Heart left ventricle (tissue), 16 donors: ENCODE measurements at regions not wholly inside any gene's neighbourhood (a gene's known extent, or its start where the extent isn't known, plus 50 kb on each side); places are given as distances from the start of the nearest gene placed in this dataset.

ENCODE experiments used
- ATAC-seq, 4 donors: fragments of 200-7000 bp; cut with Tn5 transposase; one replicate each; pipeline ENCODE4 v1.9.1; 2020 to 2022; ENCODE audit warnings: moderate library complexity in 4 of 4, mild to moderate bottlenecking in 3 of 4, moderate number of reproducible peaks in 1 of 4
- DNase-seq, 5 donors: peaks; one replicate each; pipeline ENCODE4 v3.0.0-alpha.2; 2020
- H3K27ac ChIP-seq, 12 donors: fragments of 200-600 bp; sonication (generic) in 4 of 12; one replicate each; pipeline versions ENCODE4 v1.5.0 to v1.8.0; 2016 to 2022; ENCODE audit warnings: mild to moderate bottlenecking in 2 of 12
- H3K27me3 ChIP-seq, 9 donors: fragments of 200-600 bp; sonication (generic) in 2 of 9; one replicate each; pipeline versions ENCODE4 v1.5.1 to v1.8.0; 2016 to 2022; ENCODE audit warnings: mild to moderate bottlenecking in 3 of 9
- H3K36me3 ChIP-seq, 9 donors: fragments of 200-600 bp; sonication (generic) in 2 of 9; one replicate each; pipeline versions ENCODE4 v1.5.0 to v1.8.0; 2018 to 2022; ENCODE audit warnings: mild to moderate bottlenecking in 2 of 9
- H3K4me1 ChIP-seq, 12 donors: fragments of 200-600 bp; sonication (generic) in 4 of 12; one replicate each; pipeline versions ENCODE4 v1.5.0 to v1.8.0; 2016 to 2022; ENCODE audit warnings: mild to moderate bottlenecking in 3 of 12
- H3K4me3 ChIP-seq, 12 donors: fragments of 200-600 bp; sonication (generic) in 4 of 12; one replicate each; pipeline versions ENCODE4 v1.5.0 to v1.8.0; 2017 to 2022; ENCODE audit warnings: mild to moderate bottlenecking in 9 of 12, moderate library complexity in 4 of 12
- H3K9me3 ChIP-seq, 12 donors: fragments of 200-600 bp; sonication (generic) in 4 of 12; one replicate each; pipeline versions ENCODE4 v1.5.0 to v1.8.0; 2016 to 2022; ENCODE audit warnings: mild to moderate bottlenecking in 1 of 12
- POLR2A ChIP-seq, 2 donors: fragments of 450-650 bp; IDR thresholded peaks; one replicate each; pipeline ENCODE4 v1.6.1; 2017; ENCODE audit warnings: antibody characterized with exemption in 2 of 2, mild to moderate bottlenecking in 2 of 2, moderate library complexity in 2 of 2
- WGBS, 4 donors: extraction: QIAGEN DNeasy Blood & Tissue Kit in 2 of 4; methylation state at CpG; one replicate each; pipeline versions ENCODE4 v1.1.5 to v1.1.7; 2013 to 2018; 5-methylcytosine and 5-hydroxymethylcytosine counted together
- intact Hi-C, 10 donors: fragments of 100-400 bp; cut with DNase I; formaldehyde crosslinking; loops; one replicate each; pipeline versions ENCODE4 v1.11.1 to v1.14.2; 2022
- TF ChIP-seq, protein P1 (sequence below), 12 donors: fragments of 200-600 bp; sonication (generic) in 4 of 12; IDR thresholded peaks; one replicate each; pipeline versions ENCODE4 v1.5.0 to v1.8.0; 2018 to 2022; ENCODE audit warnings: antibody characterized with exemption in 12 of 12, mild to moderate bottlenecking in 5 of 12
- donor health status: ischemic (EF 13 %, LVEDD 7.1; RV severe dilation, severe dysfunction).
- donor health status: healthy with polysubstance abuse.
- donor health status: DM: no; HTN: yes; CAD: no.
- donor health status: DM: no; HTN: no; CAD: no.
- donor health status: ischemic (EF 25% LVEDD 6.9; RV normal size, moderate dysfunction).
- donor health status: ischemic (EF 25% LVEDD 5.7; RV mildly dilated, moderate dysfunction).
- donor health status: healthy.
- donor health status: DM: yes; HTN: yes; CAD: no.
- donor health status: ischemic (EF 35%, LVEDD 5.7; RV mildly dilated, moderate dysfunction).
- donor health status: nonischemic (EF 11% LVEDD 7.7; RV severe dilation, severe dysfunction).
- donor health status: DM: yes; HTN: yes; CAD: no.
- donor health status: PGD.
- donor health status: ischemic (EF 29% LVEDD 5.4; RV normal size, mild dysfunction).
- donor health status: nonischemic (EF 23%, LVEDD 6.1; RV moderate dilation, normal function).

DNA sequence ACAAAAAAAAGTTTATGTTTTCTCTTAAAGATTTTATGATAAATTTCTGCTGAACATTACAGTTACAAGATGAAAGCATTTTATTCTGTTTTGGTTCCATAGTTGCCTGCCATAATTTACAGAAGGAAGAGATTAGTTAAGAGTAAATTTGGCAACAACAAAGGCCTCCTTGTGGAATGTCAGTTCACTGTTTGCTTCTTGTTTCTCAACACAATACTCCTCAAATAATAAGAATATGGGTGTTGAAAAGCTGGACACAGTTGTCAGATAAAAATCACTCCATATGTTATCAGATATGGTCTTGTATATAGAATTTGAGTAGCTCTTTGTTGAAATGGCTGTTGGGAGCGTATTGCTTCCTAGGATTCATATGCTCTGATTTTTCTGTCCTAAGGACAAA lies 359.5 kb downstream of the CPS1 start:
- Histone ChIP-seq H3K27ac (no peak overlapping the region), H3K4me3 (no peak overlapping the region), H3K27me3 (no peaks in the 10 kb centered on the region), H3K4me1 (no peaks in the 10 kb centered on the region), H3K36me3 (no peaks in the 10 kb centered on the region), H3K9me3 (peaks cover 0 to 7% (median 0%) of the 10 kb centered on the region in 12 donors)
- DNase-seq (no peak), ATAC-seq (no peak)
- 76 to 82% (median 80%) methylated on average over 1 of the region's 1 CpG for WGBS, 4 donors
- intact Hi-C loops, result no loop called here
- TF ChIP-seq, protein P1, sequence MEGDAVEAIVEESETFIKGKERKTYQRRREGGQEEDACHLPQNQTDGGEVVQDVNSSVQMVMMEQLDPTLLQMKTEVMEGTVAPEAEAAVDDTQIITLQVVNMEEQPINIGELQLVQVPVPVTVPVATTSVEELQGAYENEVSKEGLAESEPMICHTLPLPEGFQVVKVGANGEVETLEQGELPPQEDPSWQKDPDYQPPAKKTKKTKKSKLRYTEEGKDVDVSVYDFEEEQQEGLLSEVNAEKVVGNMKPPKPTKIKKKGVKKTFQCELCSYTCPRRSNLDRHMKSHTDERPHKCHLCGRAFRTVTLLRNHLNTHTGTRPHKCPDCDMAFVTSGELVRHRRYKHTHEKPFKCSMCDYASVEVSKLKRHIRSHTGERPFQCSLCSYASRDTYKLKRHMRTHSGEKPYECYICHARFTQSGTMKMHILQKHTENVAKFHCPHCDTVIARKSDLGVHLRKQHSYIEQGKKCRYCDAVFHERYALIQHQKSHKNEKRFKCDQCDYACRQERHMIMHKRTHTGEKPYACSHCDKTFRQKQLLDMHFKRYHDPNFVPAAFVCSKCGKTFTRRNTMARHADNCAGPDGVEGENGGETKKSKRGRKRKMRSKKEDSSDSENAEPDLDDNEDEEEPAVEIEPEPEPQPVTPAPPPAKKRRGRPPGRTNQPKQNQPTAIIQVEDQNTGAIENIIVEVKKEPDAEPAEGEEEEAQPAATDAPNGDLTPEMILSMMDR (IDR thresholded peaks at IDR 0.05), result no peak
- no peak for TF ChIP-seq POLR2A (IDR thresholded peaks at IDR 0.05)

- no peak for TF ChIP-seq POLR2A (IDR thresholded peaks at IDR 0.05)
- TF ChIP-seq, protein P1 (IDR thresholded peaks at IDR 0.05), result no peak
- no peak overlapping the region for H3K4me3 ChIP-seq
- WGBS, 4 donors, result 67 to 74% (median 71%) methylated on average over 4 of the region's 4 CpGs
- ATAC-seq (no peak), DNase-seq (no peak)
- no peaks in the 10 kb centered on the region for H3K36me3 ChIP-seq
- peaks cover 0 to 8% (median 0%) of the 10 kb centered on the region in 12 donors for H3K9me3 ChIP-seq
- intact Hi-C loops, result no loop called here
- no peak overlapping the region for H3K27ac ChIP-seq
- no peaks in the 10 kb centered on the region for H3K27me3 ChIP-seq
- no peaks in the 10 kb centered on the region for H3K4me1 ChIP-seq
These were observed 361.1 kb downstream of the CPS1 start for GRCh38 chr2:210917465-210917864.

- TF ChIP-seq POLR2A (IDR thresholded peaks at IDR 0.05), result no peak
- TF ChIP-seq, protein P1 (IDR thresholded peaks at IDR 0.05), result no peak
- no peaks in the 10 kb centered on the region for H3K36me3 ChIP-seq
- H3K9me3 ChIP-seq, result peaks cover 0 to 4% (median 0%) of the 10 kb centered on the region in 12 donors
- no peak overlapping the region for H3K27ac ChIP-seq
- no peak overlapping the region for H3K4me3 ChIP-seq
- H3K4me1 ChIP-seq, result no peaks in the 10 kb centered on the region
- DNase-seq, result no peak
- no peak for ATAC-seq
- no peaks in the 10 kb centered on the region for H3K27me3 ChIP-seq
- intact Hi-C loops, result no loop called here
These were observed 362.7 kb downstream of the CPS1 start for GRCh38 chr2:210919128-210919527.

GRCh38 chr2:210922419-210922818 lies 366.0 kb downstream of the CPS1 start:
- WGBS, 4 donors, result 96 to 99% (median 98%) methylated on average over 1 of the region's 1 CpG
- H3K36me3 ChIP-seq, result no peaks in the 10 kb centered on the region
- intact Hi-C loops, result no loop called here
- H3K27me3 ChIP-seq, result no peaks in the 10 kb centered on the region
- H3K4me1 ChIP-seq, result no peaks in the 10 kb centered on the region
- no peak overlapping the region for H3K27ac ChIP-seq
- peaks cover 0 to 5% (median 0%) of the 10 kb centered on the region in 12 donors for H3K9me3 ChIP-seq
- DNase-seq (no peak), ATAC-seq (no peak)
- TF ChIP-seq POLR2A (IDR thresholded peaks at IDR 0.05), result no peak
- TF ChIP-seq, protein P1 (IDR thresholded peaks at IDR 0.05), result no peak
- H3K4me3 ChIP-seq, result no peak overlapping the region
